Fibroblast of lung (primary cell): ENCODE measurements at regions not wholly inside any gene's neighbourhood (a gene's known extent, or its start where the extent isn't known, plus 50 kb on each side); places are given as distances from the start of the nearest gene placed in this dataset.
A peak's percentile ranks its signal among the peaks of the same experiment; 100 is the strongest.

Experiments
- DNase-seq, 2 donors: peaks; one replicate each; pipeline versions ENCODE4 v3.0.0 to v3.0.0-alpha.2; 2010; ENCODE audit warnings: low read depth in 2 of 2
- H2AFZ ChIP-seq: 2 replicates; pipeline ENCODE4 v1.5.1; 2012; ENCODE audit warnings: low read length, control low read depth, inconsistent platforms
- H3K27ac ChIP-seq: 2 replicates; pipeline ENCODE4 v1.5.1; 2011; ENCODE audit warnings: low read length, control low read depth; ENCODE audit not compliant: insufficient read depth
- H3K27me3 ChIP-seq: 2 replicates; pipeline ENCODE4 v1.5.1; 2011; ENCODE audit warnings: mild to moderate bottlenecking, low read length; ENCODE audit not compliant: control insufficient read depth, insufficient read depth
- H3K36me3 ChIP-seq: 2 replicates; pipeline ENCODE4 v1.5.1; 2011; ENCODE audit warnings: low read length; ENCODE audit not compliant: control insufficient read depth, insufficient read depth
- H3K4me1 ChIP-seq: 2 replicates; pipeline ENCODE4 v1.5.1; 2011; ENCODE audit warnings: low read length; ENCODE audit not compliant: control insufficient read depth, insufficient read depth; ENCODE audit errors: extremely low read depth
- H3K4me2 ChIP-seq: 2 replicates; pipeline ENCODE4 v1.5.1; 2011; ENCODE audit warnings: low read length, control low read depth; ENCODE audit not compliant: insufficient read depth; ENCODE audit errors: extremely low read depth
- H3K4me3 ChIP-seq, 4 experiments: fragments of 200-600 bp in 1 of 4; sonication (generic) in 1 of 4; replicated peaks in 1 of 4; 2 replicates each; pipeline ENCODE4 v1.5.1; 2011 to 2016; ENCODE audit warnings: low read length in 4 of 4, low read depth in 3 of 4, mild to moderate bottlenecking in 3 of 4, control low read depth in 2 of 4, inconsistent platforms in 1 of 4, mixed read lengths in 1 of 4; ENCODE audit not compliant: insufficient read depth in 1 of 4; ENCODE audit errors: control extremely low read depth in 1 of 4
- H3K79me2 ChIP-seq: 2 replicates; pipeline ENCODE4 v1.5.1; 2012; ENCODE audit warnings: mild to moderate bottlenecking, low read length, inconsistent platforms; ENCODE audit not compliant: control insufficient read depth, insufficient read depth
- H3K9ac ChIP-seq: 2 replicates; pipeline ENCODE4 v1.5.1; 2011; ENCODE audit warnings: mild to moderate bottlenecking, low read length, control low read depth; ENCODE audit not compliant: insufficient read depth
- H3K9me3 ChIP-seq: 2 replicates; pipeline ENCODE4 v1.5.1; 2012; ENCODE audit warnings: low read depth, low read length; ENCODE audit not compliant: control insufficient read depth, insufficient read depth
- H4K20me1 ChIP-seq: 2 replicates; pipeline ENCODE4 v1.5.1; 2011; ENCODE audit warnings: low read length; ENCODE audit not compliant: control insufficient read depth, insufficient read depth; ENCODE audit errors: extremely low read depth
- CTCF ChIP-seq, 2 donors: IDR thresholded peaks in 1 of 2; conservative IDR thresholded peaks in 1 of 2; 1 replicate in 1 of 2; 2 replicates in 1 of 2; pipeline ENCODE4 v1.5.1; 2011 to 2012; ENCODE audit warnings: low read length in 2 of 2, control low read depth in 1 of 2, inconsistent platforms in 1 of 2, low read depth in 1 of 2, mild to moderate bottlenecking in 1 of 2
- EZH2 ChIP-seq: IDR thresholded peaks from 2 replicates; pipeline ENCODE4 v1.5.1; 2012; ENCODE audit warnings: low read length, control low read depth, mild to moderate bottlenecking; ENCODE audit errors: missing control alignments

- peak; percentile 35 to 84 for DNase-seq
- Histone ChIP-seq H3K4me1 (no peaks in the 10 kb centered on the region), H3K27ac (no peak overlapping the region)
Measured at GRCh38 chr7:46784732-46785131, 797.2 kb downstream of the TNS3 start.

GRCh38 chr7:46781901-46782439 is 799.9 kb downstream of the TNS3 start:
- Histone ChIP-seq H3K27me3 (no peaks in the 10 kb centered on the region), H3K36me3 (no peaks in the 10 kb centered on the region), H3K9ac (no peak overlapping the region), H3K9me3 (no peaks in the 10 kb centered on the region), H3K4me2 (no peak overlapping the region), H2AFZ (no peak overlapping the region), H3K27ac (no peak overlapping the region), H3K4me3 (no peak overlapping the region), H3K4me1 (no peaks in the 10 kb centered on the region), H4K20me1 (no peaks in the 10 kb centered on the region), H3K79me2 (no peaks in the 10 kb centered on the region)
- DNase-seq: peak in 1 of 2 donors; percentile 13
- TF ChIP-seq CTCF (conservative IDR thresholded peaks at IDR 0.05 in 1 of 2, IDR thresholded peaks at IDR 0.05 in 1 of 2; ENCODE audit: low read depth in 1 of 2, low read length in 2 of 2) (no peak), EZH2 (no peak)

More at GRCh38 chr7:46784732-46785131, 797.2 kb downstream of the TNS3 start:
- Histone ChIP-seq H3K9me3 (no peaks in the 10 kb centered on the region), H3K9ac (no peak overlapping the region), H3K4me2 (no peak overlapping the region), H3K27me3 (no peaks in the 10 kb centered on the region), H3K4me3 (no peak overlapping the region), H3K36me3 (no peaks in the 10 kb centered on the region), H4K20me1 (no peaks in the 10 kb centered on the region), H2AFZ (no peak overlapping the region), H3K79me2 (no peaks in the 10 kb centered on the region)
- TF ChIP-seq EZH2 (no peak), CTCF (conservative IDR thresholded peaks at IDR 0.05 in 1 of 2, IDR thresholded peaks at IDR 0.05 in 1 of 2; ENCODE audit: low read depth in 1 of 2, low read length in 2 of 2) (no peak)

- no peaks in the 10 kb centered on the region for H3K79me2 ChIP-seq
- H3K9me3 ChIP-seq: no peaks in the 10 kb centered on the region
- H3K4me1 ChIP-seq: no peaks in the 10 kb centered on the region
- no peak for TF ChIP-seq EZH2
- TF ChIP-seq CTCF (conservative IDR thresholded peaks at IDR 0.05 in 1 of 2, IDR thresholded peaks at IDR 0.05 in 1 of 2; ENCODE audit: low read depth in 1 of 2, low read length in 2 of 2): peak; percentile 46 to 53
- H3K9ac ChIP-seq: no peak overlapping the region
- no peak overlapping the region for H3K4me3 ChIP-seq
- H3K27ac ChIP-seq: no peak overlapping the region
- no peaks in the 10 kb centered on the region for H4K20me1 ChIP-seq
- no peak overlapping the region for H3K4me2 ChIP-seq
- H3K27me3 ChIP-seq: no peaks in the 10 kb centered on the region
- no peak overlapping the region for H2AFZ ChIP-seq
- no peaks in the 10 kb centered on the region for H3K36me3 ChIP-seq
- peak; percentile 18 to 52 for DNase-seq
Measured at GRCh38 chr7:46776790-46777189, 805.1 kb downstream of the TNS3 start.
